ENCODE measurements at regions not wholly inside any gene's neighbourhood (a gene's known extent, or its start where the extent isn't known, plus 50 kb on each side); places are given as distances from the start of the nearest gene placed in this dataset.

GRCh38 chr16:66133643-66134338 lies 232.7 kb upstream of the CDH5 start:
- TF ChIP-seq CTCF (IDR thresholded peaks at IDR 0.05 in 2 of 3, conservative IDR thresholded peaks at IDR 0.05 in 1 of 3; ENCODE audit: borderline replicate concordance in 1 of 3, insufficient read depth in 1 of 3, low read depth in 2 of 3, low read length in 2 of 3) (no peak), POLR2AphosphoS5 (IDR thresholded peaks at IDR 0.05; ENCODE audit: low read depth, low read length) (no peak), SRF (IDR thresholded peaks at IDR 0.05; ENCODE audit: low read depth) (no peak), EZH2 (IDR thresholded peaks at IDR 0.05) (no peak), POLR2A (IDR thresholded peaks at IDR 0.05; ENCODE audit: borderline replicate concordance, extremely low read depth, insufficient read depth, insufficient read length) (no peak), EZH2phosphoT487 (IDR thresholded peaks at IDR 0.05; ENCODE audit: borderline replicate concordance) (no peak), EGR1 (IDR thresholded peaks at IDR 0.05; ENCODE audit: low read depth) (no peak), TCF7L2 (IDR thresholded peaks at IDR 0.05; ENCODE audit: borderline replicate concordance, extremely low read depth, insufficient read depth, insufficient read length) (no peak), RAD21 (IDR thresholded peaks at IDR 0.05; ENCODE audit: low read depth) (no peak)
